SH-SY5Y (cell line): ENCODE measurements at regions not wholly inside any gene's neighbourhood (a gene's known extent, or its start where the extent isn't known, plus 50 kb on each side); places are given as distances from the start of the nearest gene placed in this dataset.

Experiments used
- GATA2 ChIP-seq: IDR thresholded peaks from 2 replicates; pipeline ENCODE4 v1.6.1; 2011; ENCODE audit warnings: mild to moderate bottlenecking, low read depth, low read length
- GATA3 ChIP-seq: IDR thresholded peaks from 2 replicates; pipeline ENCODE4 v1.6.1; 2011; ENCODE audit warnings: low read depth, mild to moderate bottlenecking, low read length, moderate library complexity

DNA sequence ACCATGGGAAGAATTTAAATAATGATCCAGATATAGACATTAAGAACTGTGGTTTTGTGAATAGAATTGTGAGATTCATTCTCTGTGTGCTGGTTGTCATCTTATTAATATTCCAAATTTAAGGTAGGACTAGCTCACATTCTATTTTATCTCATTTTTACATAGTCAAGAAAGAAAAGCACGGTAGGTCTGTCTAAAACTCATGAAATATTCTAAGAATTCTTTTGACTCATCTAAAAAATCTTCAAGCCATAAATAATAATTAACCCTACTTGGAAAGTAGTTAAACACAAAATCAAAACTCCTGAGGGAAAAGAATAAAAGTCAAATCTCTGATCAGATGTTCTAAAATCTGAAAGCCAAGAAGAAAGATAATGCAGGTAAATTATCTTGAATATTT lies 388.8 kb upstream of the CHAC2 start:
- TF ChIP-seq GATA2 (no peak), GATA3 (no peak)
